HG03378 (cell line): ENCODE measurements at regions not wholly inside any gene's neighbourhood (a gene's known extent, or its start where the extent isn't known, plus 50 kb on each side); places are given as distances from the start of the nearest gene placed in this dataset.
"Not testable (repeated sequence)": the region's sequence is repeated elsewhere in the genome, so short reads cannot be mapped to it uniquely, and the experiment has no call there.

Experiments
- ATAC-seq: cut with Tn5 transposase; IDR thresholded peaks from one replicate; pipeline ENCODE4 v1.9.1; 2021; ENCODE audit warnings: mild to moderate bottlenecking, moderate library complexity; ENCODE audit not compliant: unreplicated experiment

DNA sequence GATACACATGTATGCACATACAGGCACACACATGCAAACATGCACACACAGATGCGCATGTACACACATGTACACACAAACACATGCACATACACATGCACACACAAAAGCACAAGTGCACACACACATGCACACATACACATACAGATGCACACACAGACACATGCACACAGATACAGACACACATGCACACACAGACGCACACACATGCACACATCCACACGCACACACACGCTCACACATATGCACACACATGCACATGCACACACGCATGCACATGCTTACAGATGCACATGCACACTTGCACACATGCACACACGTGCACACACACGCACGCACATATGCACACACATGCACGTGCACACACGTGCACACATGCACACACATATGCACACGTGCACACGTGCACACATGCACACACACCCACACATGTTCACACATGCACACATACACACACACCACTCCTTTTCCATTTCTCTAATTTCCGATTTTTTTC is 283.8 kb upstream of the FRG2C start:
- ATAC-seq = no peak

GRCh38 chr3:75384016-75384415 is 280.1 kb upstream of the FRG2C start:
- ATAC-seq = not testable (repeated sequence)

GRCh38 chr3:75388486-75389124 is 275.5 kb upstream of the FRG2C start:
- not testable (repeated sequence) for ATAC-seq

DNA sequence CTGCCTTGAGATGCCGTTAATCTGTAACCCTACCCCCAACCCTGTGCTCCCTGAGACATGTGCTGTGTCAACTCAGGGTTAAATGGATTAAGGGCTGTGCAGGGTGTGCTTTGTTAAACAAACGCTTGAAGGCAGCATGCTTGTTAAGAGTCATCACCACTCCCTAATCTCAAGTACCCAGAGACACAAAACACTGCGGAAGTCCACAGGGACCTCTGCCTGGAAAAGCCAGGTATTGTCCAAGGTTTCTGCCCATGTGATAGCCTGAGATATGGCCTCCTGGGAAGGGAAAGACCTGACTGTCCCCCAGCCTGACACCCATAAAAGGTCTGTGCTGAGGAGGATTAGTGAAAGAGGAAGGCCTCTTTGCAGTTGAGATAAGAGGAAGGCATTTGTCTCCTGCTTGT is 270.8 kb upstream of the FRG2C start:
- ATAC-seq = not testable (repeated sequence)

DNA sequence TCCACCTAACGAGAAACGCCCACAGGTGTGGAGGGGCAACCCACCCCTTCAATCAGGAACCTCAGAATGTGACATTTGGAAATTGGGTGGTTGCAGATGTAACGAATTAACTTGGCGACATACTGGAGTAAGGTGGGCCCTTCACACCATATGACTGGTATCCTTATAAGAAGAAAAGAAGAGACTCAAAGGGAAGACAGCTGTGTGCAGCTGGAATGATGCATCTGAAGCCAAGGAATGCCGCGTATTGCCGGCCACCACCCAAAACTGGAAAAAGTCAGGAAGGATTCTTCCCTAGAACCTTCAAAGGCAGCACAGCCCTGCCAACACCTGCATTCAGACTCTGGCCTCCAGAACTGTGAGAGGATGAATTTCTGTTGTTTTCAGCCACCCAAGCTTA is 270.0 kb upstream of the FRG2C start:
- ATAC-seq = not testable (repeated sequence)

GRCh38 chr3:75394562-75395360 is 269.4 kb upstream of the FRG2C start:
- not testable (repeated sequence) for ATAC-seq

DNA sequence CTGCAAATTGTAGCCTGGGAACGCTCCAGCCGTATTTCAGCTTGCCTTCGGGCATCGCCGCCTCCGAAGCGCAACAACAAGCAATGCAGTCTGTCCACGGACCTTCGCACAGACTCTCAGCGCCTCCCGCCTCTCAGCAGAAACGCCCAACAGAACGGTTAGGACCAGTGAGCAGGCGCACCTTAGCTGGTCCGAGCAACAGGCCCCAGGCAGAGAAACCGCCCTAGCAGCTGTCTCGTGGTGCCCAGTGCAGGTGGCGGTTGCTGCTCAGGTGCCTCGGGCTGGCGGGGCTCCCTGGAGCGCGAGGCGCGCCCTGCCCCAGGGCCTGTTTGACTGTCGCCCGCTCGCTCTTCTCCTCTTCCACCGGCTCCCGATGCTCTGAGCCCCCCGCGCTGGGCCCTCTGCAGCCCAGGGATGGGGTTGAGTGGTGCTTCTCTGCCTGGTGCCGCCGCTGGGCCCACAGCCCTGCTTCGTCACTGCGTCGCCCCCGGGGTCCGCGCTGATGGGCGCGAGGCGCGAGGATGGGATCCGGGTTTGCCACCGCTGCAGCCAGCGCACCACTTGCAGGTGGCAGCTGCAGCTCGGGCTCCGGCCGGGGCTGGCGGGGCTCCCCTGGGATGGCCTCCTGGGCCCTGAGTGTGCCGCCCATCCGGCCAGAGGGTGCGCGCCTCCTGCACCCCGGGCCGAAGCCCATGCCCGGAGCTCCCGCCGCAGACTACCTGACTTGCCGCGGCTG is 268.4 kb upstream of the FRG2C start:
- ATAC-seq = no peak

- no peak for ATAC-seq
Observed at GRCh38 chr3:75396316-75396802, 267.8 kb upstream of the FRG2C start.

- ATAC-seq = not testable (repeated sequence)
Observed at GRCh38 chr3:75397486-75397885, 266.6 kb upstream of the FRG2C start.

DNA sequence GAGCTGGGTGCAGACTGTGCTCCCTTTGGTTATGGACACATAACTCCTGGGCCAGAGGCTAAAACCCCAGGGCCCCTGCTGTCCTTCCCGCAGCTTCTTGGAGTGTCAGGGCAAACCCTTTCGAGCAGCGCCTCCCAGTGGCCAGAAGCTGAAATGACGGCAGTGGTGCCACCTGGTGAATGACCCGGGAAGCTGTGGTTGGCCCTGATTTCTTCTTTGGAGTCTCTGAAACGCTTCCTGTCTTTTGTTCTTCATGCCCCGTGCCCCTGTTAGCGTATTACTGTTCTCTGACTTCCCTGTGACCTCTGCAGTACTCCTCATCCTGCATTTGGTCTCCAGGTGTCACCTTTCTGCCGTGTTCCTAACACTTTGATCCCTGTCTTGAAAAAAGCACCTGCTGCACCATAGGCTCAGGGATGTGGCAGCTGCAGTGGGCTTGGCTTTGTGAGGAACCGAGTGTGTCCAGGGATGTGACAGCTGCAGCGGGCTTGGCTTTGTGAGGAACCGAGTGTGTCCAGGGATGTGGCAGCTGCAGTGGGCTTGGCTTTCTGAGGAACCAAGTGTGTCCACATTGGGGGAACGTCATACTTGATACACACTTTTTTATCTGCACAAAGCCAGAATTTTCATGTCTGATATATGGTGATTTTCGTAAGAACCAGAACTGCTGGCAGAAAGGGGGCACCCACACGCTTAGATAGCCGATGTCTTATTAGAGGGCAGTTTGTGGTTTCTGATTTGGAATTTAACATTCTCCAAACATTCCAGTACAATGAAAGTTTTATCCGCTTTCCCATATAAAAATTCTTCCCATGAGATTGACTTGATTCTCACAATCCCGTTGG is 241.8 kb upstream of the FRG2C start:
- not testable (repeated sequence) for ATAC-seq

- not testable (repeated sequence) for ATAC-seq
Observed at GRCh38 chr3:75425379-75425778, 238.7 kb upstream of the FRG2C start.

DNA sequence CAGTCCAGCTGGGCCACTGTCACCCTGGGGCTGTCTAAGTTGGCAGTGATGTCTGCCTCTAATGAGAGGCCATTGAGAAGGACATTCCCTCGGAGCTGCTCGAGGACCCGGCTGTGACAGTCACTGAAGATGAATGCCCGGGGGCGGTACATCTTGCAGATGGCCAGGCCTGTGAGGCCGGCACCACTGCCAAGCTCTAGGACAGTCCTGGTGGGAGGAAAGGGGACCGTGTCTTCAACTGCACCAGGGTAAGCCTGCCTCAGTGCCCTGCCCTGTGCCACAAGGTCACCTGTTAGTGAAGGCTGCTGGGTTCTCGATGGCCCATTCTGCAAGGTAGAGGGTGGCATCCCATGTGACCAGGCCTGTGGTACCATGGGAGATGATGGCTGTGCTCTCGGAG is 236.6 kb upstream of the FRG2C start:
- not testable (repeated sequence) for ATAC-seq

DNA sequence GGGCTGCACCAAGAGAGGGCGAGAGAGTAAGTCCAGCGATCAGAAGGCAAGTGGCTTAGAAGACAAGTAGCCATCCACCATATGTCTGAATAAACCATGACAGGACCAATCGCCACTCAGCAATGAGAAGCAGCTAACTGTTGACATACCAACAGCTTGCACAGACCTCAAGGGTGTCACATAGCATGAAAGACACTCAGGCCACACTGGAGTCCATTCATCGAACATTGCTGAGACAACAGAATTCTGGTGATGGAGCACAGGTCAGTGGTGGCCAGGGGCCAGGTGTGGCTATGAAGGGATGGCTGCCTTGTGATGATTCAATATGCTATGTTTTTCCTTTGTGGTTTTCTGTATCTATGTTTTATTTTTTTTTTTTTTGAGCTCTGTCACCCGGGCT is 236.2 kb upstream of the FRG2C start:
- ATAC-seq = not testable (repeated sequence)

GRCh38 chr3:75429561-75430220 is 234.4 kb upstream of the FRG2C start:
- not testable (repeated sequence) for ATAC-seq

- not testable (repeated sequence) for ATAC-seq
Observed at GRCh38 chr3:75430406-75430805, 233.7 kb upstream of the FRG2C start.

DNA sequence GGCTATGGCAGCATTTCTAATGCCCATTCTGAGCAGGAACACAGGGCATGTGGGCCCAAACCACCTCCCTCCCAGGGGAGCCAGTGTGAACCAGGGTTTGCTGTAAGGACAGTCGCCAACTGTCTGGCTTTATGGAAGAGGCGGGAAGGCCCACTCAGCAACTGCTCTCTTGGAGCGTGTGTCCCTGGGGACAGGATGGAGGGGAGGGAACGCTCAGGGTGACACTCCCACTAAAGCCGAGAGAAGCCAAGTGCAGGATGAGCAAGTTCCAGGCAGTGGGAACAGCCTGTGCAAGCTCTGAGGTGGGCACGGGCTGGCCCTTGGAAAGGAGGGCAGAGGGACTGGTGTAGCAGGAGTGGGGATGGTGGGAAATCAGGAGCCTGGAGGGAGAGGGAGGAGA is 233.0 kb upstream of the FRG2C start:
- not testable (repeated sequence) for ATAC-seq

DNA sequence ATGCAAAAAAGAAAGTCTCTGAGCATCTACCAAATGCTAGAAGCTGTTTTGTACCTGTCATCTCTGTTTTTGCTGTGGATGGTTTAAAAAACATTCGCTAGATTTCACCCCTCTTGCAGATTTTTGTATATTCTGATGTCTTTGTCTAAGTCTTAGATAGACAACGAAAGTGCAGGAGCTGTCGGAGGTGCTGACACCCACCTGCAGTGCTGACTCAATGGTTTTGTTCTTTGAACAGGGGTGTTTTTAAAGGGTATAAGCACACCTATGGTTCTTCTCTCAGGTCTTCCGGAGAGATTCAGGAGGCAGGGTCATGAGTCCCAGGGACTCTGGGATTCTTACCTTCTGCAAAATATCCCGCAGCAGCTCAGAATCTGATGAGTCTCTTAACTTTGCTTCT is 231.7 kb upstream of the FRG2C start:
- ATAC-seq = not testable (repeated sequence)

- not testable (repeated sequence) for ATAC-seq
Observed at GRCh38 chr3:75432885-75433284, 231.2 kb upstream of the FRG2C start.

GRCh38 chr3:75433295-75433694 is 230.8 kb upstream of the FRG2C start:
- ATAC-seq = not testable (repeated sequence)
